Suprapubic skin (tissue), 4 donors: ENCODE measurements at regions not wholly inside any gene's neighbourhood (a gene's known extent, or its start where the extent isn't known, plus 50 kb on each side); places are given as distances from the start of the nearest gene placed in this dataset.

Experiments
- CTCF ChIP-seq, 2 donors: fragments of 200-600 bp in 1 of 2; fragments of 450-650 bp in 1 of 2; sonication (generic) in 1 of 2; IDR thresholded peaks; one replicate each; pipeline ENCODE4 v1.5.1; 2016 to 2019; ENCODE audit warnings: antibody characterized with exemption in 2 of 2, mild to moderate bottlenecking in 1 of 2, moderate library complexity in 1 of 2
- POLR2A ChIP-seq, 2 donors: fragments of 450-650 bp; IDR thresholded peaks; one replicate each; pipeline ENCODE4 v1.6.1; 2017; ENCODE audit warnings: antibody characterized with exemption in 2 of 2, mild to moderate bottlenecking in 2 of 2, moderate library complexity in 2 of 2
- POLR2AphosphoS5 ChIP-seq, 3 donors: sonication (generic); formaldehyde crosslinking; IDR thresholded peaks; one replicate each; pipeline ENCODE4 v1.6.1; 2017; ENCODE audit warnings: antibody characterized with exemption in 3 of 3

GRCh38 chr14:62436261-62436660 lies 609.0 kb downstream of the KCNH5 start:
- no peak for TF ChIP-seq CTCF (IDR thresholded peaks at IDR 0.05)
- no peak for TF ChIP-seq POLR2A (IDR thresholded peaks at IDR 0.05)
- TF ChIP-seq POLR2AphosphoS5 (IDR thresholded peaks at IDR 0.05), result no peak
